HG02759 (cell line): ENCODE measurements at regions not wholly inside any gene's neighbourhood (a gene's known extent, or its start where the extent isn't known, plus 50 kb on each side); places are given as distances from the start of the nearest gene placed in this dataset.

ENCODE experiments used
- ATAC-seq: cut with Tn5 transposase; IDR thresholded peaks from one replicate; pipeline ENCODE4 v1.9.1; 2021; ENCODE audit warnings: mild to moderate bottlenecking, moderate library complexity; ENCODE audit not compliant: unreplicated experiment

DNA sequence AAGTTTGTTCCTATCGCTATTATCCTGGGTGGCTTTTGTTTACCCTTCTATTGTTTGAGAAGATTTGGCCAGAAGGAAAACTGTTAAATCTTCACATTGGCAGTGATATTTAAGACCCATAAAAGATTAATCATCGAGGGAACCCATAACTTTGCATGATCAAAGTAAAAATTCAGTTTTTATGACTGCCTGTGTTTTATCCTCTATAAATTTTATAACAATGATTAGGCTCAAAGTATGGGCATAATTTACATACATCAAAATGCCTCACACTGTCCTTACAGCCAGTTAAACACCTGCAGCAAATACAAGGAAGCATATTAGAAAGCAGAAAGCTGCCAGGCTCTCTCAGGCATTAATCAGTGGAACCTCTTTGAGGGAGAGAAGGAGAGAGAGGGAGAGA lies 289.1 kb downstream of the ICOS start:
- no peak for ATAC-seq

DNA sequence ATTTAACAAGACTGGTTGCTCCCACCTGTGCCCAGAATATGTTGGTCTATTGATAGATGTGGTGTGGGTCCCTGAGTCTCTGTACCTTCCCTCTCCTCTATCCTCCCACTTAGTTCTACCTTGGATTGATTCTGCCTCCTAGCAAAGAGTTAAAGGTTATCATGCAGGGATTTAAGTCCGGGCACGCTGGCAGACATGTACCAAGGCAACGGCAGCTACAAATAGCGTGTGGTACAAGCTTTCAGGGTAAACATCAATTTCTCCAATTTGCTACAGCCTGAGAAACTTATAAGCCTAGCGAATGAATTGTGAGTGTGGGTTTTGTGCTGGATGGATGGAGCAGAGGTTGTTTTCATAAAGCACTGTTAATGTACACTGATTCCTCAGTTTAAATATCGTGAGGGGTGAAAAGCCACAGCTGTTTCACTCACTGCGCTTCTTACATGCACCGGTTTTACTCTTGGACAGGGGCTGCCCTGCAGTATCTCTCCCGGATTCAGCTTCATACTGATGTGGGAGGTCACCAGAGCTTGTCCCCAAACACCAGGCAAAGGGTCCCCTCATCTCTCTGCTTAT lies 289.8 kb downstream of the ICOS start:
- no peak for ATAC-seq

DNA sequence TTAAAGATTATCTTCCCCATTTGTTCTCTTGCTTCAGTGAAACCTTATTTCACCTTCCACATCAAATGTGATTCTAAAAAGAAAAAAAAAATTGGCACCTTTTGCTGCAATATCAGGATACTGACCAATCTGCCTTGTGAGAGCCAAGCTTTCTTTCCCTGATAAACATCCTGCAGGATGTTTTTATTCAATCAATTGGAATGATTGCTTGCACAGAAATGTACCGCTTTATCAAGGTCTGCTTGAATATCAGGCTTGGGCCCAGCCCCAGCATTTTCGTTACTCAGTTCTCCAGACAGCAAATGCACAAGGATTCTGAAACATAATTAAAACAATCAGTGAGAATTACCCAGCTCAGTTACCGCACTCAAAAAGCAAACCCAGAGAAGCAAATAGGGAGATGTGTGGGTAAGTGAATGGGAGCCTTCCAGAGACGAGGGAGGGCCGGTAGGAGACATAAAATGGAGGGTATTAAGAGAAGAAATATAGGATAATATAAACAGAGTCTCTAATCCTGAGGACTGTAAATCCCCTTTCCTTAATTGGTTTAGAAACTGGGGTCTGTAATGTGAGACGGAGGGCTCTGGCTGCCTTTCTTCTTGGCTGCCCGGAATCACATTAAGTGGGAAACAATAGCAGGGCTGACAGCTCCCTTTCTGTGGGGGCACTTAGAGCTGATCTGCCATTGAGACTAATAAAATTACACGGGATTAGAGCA lies 291.8 kb downstream of the ICOS start:
- ATAC-seq, result no peak

DNA sequence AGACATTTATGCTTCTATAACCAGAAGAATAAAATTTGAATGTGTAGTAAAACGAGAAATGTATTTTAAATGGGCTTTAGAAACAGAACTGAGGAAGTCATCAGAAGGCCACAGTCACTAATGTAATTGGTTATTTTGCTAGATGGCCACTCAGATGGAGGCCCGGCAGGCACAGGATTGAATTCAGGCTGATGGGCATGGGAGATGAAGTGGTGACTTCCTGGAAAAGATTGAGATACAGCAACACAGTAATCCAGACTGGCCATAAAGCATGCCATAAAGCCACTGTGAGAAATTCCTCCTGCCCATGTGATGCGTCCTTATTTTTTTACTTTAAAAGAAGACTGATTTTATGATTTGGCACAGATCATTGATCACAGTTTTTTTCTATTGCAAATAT lies 297.7 kb downstream of the ICOS start:
- no peak for ATAC-seq

DNA sequence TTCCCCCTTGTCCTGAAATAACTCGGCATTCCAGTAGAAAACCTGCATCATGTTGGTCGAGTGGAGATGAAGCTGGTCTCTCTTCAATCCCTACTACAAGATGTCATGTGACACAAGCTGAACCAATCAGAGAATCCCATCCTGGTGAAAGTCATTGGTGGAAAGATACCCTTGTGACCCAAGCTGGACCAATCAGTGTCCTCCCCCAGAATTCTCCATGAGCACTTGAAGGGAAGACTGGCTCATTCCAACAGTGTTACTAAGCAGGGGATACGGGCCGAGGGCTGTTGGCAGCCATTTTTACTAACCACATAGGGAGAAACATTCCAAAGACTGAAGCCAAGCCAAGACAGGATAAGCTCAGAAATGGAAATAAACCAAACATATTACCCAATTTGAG lies 298.3 kb downstream of the ICOS start:
- ATAC-seq, result no peak

DNA sequence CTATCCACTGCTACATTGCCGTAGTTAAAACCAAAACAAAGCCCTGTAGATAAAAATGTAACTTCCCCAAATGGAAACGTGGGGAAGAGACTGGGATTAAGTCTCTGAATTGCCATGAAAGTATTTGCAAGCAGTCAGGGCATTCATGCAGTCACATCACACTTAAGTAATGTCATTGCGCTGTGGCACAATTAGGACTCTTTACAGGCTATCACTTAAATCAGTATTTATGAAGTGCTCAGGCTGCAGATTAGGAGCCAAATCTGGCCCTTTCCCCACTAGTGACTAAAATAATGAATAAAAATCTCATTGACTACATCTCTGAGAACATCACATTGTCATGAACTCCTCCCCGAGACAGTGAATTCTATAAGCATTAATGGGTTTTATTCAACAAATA lies 300.9 kb downstream of the ICOS start:
- ATAC-seq, result no peak

DNA sequence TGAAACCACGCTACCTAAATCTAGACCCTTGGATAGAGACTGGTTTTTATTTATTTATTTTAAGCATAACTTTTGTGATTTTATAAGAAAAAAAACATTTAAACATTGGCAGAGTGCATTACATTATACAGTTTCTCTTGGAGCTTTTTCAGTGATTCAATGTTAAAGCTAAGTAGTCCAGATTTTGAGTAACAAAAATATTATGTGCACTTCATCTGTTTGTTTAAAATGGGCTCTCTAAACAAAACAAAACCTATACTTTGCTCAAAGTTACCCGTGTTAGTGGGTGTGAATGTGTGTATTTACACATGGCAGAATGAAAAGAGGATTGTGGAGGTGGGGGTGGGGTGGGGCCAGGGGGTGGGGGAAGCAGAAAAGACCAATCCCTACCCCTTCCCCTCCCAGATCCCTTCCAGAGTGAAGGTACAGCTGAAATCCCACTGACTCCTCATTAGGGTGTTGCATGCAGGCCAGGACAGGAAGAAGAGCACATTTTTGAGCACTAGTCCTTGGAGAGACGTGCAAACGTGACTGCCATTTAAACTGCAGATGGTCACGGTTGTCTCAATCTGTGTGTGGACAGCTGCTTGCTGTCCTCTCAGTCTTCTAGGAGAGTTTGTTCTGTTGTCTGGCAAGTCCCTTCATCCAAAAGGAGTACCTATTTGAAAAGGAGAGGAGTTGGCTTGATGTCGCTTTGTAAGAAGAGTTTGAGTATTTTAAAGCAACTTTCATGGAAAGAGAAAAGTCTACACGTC lies 303.0 kb downstream of the ICOS start:
- ATAC-seq, result no peak

DNA sequence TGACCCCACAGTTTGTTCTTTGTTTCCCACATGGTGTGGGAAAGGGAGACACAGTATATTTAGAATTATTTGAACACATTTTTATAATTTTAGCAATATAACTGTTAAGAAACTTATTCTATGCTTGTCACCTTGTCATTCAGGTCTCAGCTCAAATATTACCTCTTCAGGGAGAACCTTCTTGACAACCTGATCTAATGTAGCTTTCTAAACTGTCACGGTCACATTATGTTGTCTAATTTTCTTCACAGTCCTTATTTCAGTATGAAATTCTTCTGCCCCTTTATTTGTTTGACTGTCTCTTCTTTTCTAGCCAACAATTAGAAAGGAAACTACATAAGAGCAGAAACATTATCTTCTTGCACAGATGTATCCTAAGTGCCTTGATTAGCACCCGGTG lies 304.3 kb upstream of the PARD3B start:
- no peak for ATAC-seq

DNA sequence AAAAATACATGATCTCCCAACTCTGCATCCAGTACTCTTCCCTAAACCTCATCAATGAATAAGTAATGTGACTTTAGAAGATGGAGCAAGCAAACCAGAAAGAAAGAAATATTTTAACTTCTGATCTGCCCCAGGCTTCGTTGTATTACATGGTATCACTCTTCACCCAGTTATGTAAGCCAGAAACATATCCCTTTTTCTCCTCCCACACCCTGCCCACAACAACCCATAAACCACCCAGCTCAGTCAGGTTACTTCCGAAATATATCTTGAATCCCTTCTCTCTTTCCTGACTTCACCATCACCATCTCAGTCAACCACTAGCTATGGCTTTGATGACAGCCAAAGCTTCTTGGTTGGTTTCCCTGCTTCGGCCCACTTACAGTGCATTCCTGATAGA lies 295.8 kb upstream of the PARD3B start:
- no peak for ATAC-seq

DNA sequence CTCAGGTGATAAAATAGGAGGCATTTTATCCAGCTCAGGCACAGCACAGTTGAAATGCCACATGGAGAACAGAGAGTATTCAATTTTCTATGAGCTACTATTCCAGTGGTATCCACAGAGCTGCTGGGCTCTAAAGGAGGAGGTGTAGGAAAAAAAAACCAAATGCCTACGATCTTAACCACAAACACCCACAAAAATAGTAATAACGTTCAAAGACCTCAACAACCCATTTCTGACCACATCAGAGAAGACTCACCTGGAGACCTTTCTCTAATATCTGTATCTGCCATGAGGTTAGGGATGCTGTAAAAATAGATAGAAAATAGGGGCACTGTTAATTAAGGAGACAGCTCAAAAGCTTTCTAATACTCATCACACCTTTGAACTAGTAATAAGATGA lies 294.6 kb upstream of the PARD3B start:
- ATAC-seq, result no peak

DNA sequence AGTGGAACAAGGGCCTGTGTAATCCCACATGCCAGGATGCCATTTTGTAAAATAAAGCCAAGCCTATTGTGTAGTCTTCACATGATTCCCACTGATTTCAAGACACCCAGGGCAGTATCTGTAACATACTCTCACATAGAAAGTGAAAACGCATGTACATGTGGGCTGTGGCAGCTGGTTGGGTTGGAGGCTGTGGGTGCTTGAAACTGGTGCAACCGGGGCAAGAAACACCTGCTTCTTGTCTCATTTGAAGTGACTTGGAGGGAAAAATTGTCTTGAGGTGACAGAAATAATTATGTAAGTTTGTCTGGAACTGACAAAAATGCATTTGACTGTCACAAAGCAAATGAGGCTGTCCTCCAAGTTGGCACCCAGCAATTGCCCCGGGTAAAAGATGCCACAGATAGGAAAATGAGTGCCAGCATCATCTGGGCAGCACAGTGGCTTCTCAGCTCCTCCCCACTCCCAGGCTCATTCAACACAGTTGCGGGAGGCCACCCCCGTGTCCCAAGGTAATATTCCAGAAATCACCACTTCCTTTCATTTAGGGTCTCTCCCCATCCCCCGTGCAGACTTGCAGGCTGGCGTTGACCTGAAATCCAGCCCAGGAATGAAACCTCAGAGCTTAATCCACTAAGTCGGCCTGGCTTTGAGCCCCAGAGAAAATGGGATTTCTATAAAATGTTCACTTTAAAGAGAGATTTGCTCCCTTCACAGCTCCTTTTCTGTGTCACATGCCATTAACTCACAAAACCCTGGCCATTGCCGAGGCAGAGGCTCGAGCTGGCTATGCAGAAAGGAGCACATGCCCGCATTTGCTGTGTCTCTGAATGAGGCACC lies 293.9 kb upstream of the PARD3B start:
- no peak for ATAC-seq

DNA sequence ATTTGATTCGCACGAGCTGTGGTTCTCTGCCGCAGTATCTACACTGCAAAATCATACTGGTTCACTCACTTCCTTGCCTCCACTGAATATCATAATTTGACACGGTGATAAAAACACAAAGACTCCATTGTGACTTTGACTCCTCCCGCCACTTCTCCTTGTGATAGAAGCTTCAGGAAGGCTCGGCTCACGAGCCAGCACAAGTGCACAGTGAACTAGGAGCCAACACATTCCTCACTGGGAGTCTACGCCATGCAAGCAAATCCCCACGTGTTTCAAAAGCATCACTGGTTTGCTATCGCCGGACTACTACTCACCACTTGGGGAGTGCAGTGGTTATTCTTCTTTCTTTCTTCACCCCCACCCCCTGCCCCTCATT lies 293.3 kb upstream of the PARD3B start:
- ATAC-seq, result no peak

DNA sequence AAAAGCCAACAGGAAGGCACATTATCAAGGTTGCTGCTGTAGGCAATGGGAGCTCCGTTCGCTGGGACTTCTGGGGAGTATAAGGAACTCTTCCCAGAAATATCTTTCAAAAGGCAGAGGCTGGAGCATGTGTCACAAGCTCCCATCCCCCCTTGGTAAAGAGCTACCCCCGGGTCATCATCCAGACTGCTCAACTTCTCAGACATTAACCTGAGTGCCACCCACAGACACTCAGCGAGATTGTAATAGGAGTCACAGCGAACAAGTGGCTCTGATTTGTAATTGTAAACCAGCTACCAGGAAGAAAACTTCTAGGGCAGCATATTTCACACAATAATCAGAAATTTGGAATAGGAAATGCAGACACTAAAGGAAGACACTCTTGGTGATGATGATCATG lies 290.2 kb upstream of the PARD3B start:
- no peak for ATAC-seq

DNA sequence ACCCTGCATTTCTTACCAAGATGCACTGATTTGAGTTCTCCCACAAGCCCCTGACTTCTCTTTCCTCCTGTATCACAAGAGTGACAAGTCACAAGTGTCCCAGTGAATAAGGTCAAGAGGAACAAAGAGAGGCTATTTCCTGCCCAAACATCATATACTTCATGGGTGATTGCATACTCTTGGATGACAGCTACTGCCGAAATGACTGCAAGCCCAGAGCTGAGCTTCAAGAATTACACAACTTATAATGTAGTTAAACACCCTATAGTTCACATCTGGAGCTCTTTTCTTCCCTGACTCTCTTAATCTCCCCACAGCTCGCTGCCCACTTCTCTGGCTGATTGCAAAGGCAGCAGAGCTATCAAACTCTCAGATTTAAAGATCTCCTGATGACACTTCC lies 289.7 kb upstream of the PARD3B start:
- no peak for ATAC-seq

DNA sequence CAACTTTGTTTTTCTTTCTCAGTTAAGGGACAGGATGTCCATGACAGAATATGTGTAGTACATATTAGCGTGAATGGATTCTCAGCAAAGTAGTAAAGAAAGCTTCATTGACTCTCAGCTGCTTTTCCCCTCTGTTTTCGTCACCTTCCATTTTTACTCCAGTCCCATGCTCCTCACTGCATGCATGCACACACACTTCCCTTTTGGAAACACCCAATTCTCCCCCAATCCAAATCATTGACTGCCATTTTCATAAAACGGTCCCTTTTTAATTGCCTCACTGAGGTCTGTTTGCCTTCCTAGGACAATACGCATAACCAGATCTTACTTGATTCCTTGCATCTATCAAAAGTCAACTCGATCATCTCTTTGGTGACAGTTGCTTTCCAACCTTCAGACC lies 287.5 kb upstream of the PARD3B start:
- ATAC-seq, result no peak

DNA sequence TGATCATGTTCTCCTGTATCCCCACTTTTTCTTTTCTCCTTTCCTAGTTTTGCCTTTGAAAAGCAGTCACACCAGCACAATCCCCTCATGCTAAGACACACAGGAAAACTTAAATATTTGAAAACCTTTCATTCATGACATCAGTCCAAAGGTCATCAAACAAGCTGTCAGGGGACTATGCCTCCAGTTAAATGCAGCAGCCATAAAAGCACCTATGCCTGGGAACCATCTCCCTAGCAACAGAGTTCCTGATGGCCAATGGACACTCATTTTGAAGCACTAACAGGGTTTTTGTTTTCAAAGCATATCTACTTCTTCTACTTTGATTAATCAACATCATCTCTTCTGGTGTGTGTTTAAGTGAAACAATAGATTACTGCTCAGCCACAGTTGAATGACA lies 286.4 kb upstream of the PARD3B start:
- no peak for ATAC-seq

DNA sequence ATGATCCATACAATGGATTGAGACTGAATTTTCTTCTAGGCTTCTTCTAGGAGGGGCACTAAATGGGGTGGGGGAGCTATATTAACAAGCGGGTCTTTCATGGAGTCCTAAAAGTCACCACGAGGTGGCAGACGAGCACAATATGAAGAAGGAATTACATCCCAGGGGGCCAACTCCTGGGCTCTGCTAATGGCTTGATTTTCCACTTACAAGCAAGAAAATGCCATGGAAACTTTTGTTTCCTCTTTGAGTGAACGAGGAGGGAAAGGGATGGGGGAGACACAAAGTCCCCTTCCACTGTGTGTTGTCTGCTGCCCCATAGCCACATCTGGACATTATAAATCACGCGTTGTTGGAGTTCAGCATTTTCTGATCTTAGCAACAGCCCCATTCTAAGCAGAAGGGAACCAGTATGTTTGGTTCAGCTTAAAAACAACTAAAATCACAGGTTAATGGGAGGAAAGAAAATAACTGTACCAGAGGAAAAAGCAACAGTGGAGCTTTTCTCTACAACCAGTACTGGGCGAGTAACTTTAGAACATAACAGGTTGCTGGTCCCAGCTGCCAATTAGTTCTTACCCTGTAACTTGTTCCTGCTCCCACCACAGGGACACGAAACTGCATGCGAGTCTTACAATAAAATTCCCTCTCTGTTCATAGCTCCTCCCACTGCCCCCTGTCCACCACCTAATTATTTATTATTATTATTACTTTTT lies 285.0 kb upstream of the PARD3B start:
- ATAC-seq, result peak; percentile 85

DNA sequence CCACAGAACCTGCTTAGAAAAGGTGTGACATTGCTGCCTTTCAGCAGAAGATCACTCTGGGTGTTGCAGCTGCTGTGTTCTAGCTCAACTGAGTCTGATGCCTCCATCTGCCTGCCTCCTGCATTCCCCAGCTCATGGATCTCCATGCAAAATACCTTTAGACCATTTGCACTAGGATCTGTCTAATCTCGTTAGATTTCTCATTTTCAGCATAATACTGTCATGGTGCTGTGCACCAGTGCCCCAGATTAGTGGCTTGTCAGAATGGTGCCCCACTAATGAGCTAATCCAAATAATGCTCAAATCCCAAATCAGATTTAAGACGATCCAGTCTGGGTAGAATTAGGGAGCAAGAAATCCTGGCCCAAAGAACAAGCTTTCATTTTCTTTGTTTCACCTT lies 284.4 kb upstream of the PARD3B start:
- ATAC-seq, result no peak

DNA sequence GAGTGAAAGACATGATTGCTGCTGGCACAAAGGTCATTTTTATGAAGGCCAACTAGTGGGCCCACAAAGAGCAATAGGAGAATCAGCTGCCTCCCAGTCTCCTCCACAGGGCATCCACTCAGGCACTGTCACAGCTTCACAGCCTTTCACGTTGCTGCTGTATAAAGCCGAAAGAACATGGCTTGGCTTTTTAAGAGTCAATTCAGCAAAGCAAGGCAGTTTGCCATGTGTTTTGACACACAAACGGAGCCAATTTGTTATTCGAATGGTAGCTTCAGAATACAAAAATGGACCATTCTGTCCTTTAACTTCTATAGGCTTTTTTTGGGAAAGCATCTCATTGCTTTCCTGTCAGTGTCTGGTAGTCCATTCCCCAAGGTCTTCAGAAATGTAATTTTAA lies 283.4 kb upstream of the PARD3B start:
- ATAC-seq, result no peak

DNA sequence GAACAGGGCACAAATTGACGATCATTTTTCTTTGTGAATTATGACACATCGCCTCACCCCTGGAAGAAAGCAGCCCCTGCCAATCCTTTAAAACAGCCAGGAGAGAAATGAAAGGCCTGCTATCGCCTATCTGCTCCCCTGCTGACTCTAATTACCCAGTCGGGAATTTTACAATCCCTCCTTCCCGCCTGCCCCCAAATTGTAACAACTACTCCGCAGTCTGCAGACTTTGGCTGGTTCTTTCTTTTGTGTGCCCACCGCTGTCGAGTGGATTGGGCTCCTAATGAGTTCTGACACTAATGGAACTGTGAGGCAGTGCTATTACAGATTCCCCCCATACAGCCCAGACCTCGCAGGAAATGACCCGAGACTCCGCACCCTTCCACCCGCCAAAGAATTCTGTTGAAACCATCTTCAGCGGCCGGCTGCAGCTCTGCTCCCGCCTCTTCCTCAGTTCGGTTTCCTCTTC lies 281.2 kb upstream of the PARD3B start:
- ATAC-seq, result no peak

DNA sequence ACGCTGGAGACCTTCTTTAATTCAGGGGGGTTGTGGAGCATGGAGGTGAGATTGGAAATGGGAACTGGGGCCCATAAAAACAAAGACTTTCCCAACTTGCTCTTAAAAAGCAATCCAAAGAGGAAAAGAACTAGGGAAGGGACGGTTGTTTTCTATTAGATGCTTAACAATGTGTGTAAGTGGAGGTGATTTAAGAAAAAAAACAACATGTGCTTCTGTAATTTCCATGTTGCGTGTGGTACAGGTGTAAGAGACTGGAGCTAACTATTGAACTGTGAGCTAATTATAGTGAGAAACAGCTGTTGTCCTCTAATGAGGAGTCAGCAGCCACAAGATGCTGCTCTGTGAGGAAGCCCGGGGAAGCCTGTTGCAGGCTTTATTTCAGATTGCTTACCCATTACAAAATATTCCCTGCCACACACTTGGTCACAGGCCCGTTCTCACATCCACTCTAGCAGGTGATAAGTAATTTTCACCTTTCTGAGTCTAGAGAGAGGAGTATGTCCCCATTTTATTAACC lies 280.6 kb upstream of the PARD3B start:
- no peak for ATAC-seq
